NCI-H2029 treated with DMSO at 0.1 percent for 48 hours (cell line): ENCODE measurements at regions not wholly inside any gene's neighbourhood (a gene's known extent, or its start where the extent isn't known, plus 50 kb on each side); places are given as distances from the start of the nearest gene placed in this dataset.

ENCODE experiments used
- DNase-seq: peaks from one replicate; lab custom pipeline; 2025; lab: John Stamatoyannopoulos, UW

GRCh38 chr4:14176613-14177012 is 549.1 kb upstream of the BOD1L1 start:
- no peak for DNase-seq

- no peak for DNase-seq
Measured at GRCh38 chr4:14177987-14178386, 550.5 kb upstream of the BOD1L1 start.

- DNase-seq: no peak
Measured at GRCh38 chr4:14178421-14178820, 550.9 kb upstream of the BOD1L1 start.

GRCh38 chr4:14180166-14180565 is 552.6 kb upstream of the BOD1L1 start:
- DNase-seq: no peak

- DNase-seq: no peak
Measured at GRCh38 chr4:14180983-14181601, 553.6 kb upstream of the BOD1L1 start.

- DNase-seq: no peak
Measured at GRCh38 chr4:14182148-14182547, 554.6 kb upstream of the BOD1L1 start.

GRCh38 chr4:14184265-14184664 is 556.7 kb upstream of the BOD1L1 start:
- no peak for DNase-seq

- no peak for DNase-seq
Measured at GRCh38 chr4:14184767-14185166, 557.2 kb upstream of the BOD1L1 start.

GRCh38 chr4:14188214-14188613 is 560.7 kb upstream of the BOD1L1 start:
- DNase-seq: no peak

GRCh38 chr4:14193601-14194000 is 566.1 kb upstream of the BOD1L1 start:
- no peak for DNase-seq

- no peak for DNase-seq
Measured at GRCh38 chr4:14196131-14196530, 568.6 kb upstream of the BOD1L1 start.

- no peak for DNase-seq
Measured at GRCh38 chr4:14215116-14215770, 587.7 kb upstream of the BOD1L1 start.

- DNase-seq: no peak
Measured at GRCh38 chr4:14217401-14217800, 589.9 kb upstream of the BOD1L1 start.

GRCh38 chr4:14218641-14219040 is 591.1 kb upstream of the BOD1L1 start:
- DNase-seq: no peak

- no peak for DNase-seq
Measured at GRCh38 chr4:14221176-14221575, 593.7 kb upstream of the BOD1L1 start.

GRCh38 chr4:14222377-14223029 is 595.0 kb upstream of the BOD1L1 start:
- DNase-seq: no peak

GRCh38 chr4:14223461-14223860 is 595.9 kb upstream of the BOD1L1 start:
- DNase-seq: no peak

- peak; percentile 64 for DNase-seq
Measured at GRCh38 chr4:14225688-14226207, 598.2 kb upstream of the BOD1L1 start.

GRCh38 chr4:14233126-14233525 is 605.6 kb upstream of the BOD1L1 start:
- DNase-seq: no peak

- DNase-seq: no peak
Measured at GRCh38 chr4:14234307-14234706, 606.8 kb upstream of the BOD1L1 start.

GRCh38 chr4:14236359-14236758 is 608.8 kb upstream of the BOD1L1 start:
- DNase-seq: no peak

GRCh38 chr4:14237911-14238310 is 610.4 kb upstream of the BOD1L1 start:
- no peak for DNase-seq

GRCh38 chr4:14241574-14241973 is 614.0 kb upstream of the BOD1L1 start:
- DNase-seq: no peak
